ENCODE measurements at regions not wholly inside any gene's neighbourhood (a gene's known extent, or its start where the extent isn't known, plus 50 kb on each side); places are given as distances from the start of the nearest gene placed in this dataset.

DNA sequence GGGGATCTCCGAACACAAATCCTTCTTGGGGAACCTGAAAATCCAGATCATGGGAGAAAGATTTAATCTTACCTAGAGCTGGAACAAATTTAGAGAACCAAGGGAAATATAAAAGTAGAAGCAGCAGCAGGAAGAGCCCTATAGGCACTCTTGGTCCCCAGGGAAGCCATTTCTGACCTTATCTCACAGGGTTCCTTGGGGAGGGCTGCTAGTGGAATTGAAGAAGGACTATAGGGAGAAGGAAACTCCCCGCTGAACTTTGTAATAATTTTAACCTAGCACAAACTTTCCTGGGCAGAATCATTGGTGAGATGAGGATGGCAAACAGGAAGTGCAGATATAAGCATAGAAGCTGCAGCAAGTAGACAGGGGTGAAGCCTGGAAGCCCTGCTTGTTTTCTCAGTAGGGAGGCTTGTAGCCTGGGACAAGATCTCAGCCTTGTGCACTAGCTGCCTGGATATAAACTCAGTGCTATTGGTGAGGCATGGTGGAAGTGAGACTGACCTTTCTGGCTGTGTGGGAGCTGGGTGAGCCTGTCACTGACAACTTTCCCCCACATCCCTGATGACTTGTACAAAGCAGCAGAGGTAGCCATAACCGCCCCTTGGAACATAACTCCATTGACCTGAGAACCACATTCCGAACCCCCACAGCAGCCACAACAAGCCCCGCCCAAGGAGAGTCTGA is 343.0 kb upstream of the TGFBR2 start:
- Mint-ChIP-seq H3K9me3 (peaks cover 0 to 18% (median 10%) of the 10 kb centered on the region in 9 donors), H3K27me3 (no peaks in the 10 kb centered on the region), H3K4me1 (peaks cover 24 to 37% (median 26%) of the 10 kb centered on the region in 4 donors), H3K36me3 (peaks cover 0 to 12% (median 10%) of the 10 kb centered on the region in 3 donors), H3K4me3 (peak overlapping the region in 8 of 10 donors; percentile 19 to 62 (median 38)), H3K27ac (peak overlapping the region in 9 of 10 donors; percentile 20 to 87 (median 68))
- DNase-seq (peak in 3 of 10 donors; percentile 8 to 19 (median 17)), ATAC-seq (peak; percentile 60 to 71)
- POLR2A ChIA-PET, result no interaction called here

DNA sequence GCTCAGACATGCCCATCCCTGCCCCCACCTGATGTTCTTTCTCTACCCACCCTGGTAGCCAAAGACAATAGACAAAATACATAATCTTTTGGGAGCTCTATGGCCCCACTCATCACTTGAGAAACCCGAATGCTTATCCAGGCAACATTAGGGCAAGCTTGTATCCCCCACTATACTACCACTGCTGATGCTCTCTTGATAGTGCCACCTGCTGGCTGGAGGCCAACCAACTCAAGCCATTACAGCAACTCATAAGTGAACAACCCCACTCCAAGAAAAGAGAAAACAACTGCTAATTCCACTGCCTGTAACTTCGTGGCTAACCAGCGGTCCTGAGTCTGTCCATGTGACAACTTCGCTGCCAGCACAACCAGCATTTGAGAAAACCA is 342.5 kb upstream of the TGFBR2 start:
- DNase-seq, result no peak
- peak overlapping the region in 8 of 10 donors; percentile 20 to 86 (median 64) for H3K27ac Mint-ChIP-seq
- H3K27me3 Mint-ChIP-seq, result no peaks in the 10 kb centered on the region
- no peak for ATAC-seq
- POLR2A ChIA-PET, result no interaction called here
- H3K4me3 Mint-ChIP-seq, result peak overlapping the region in 3 of 10 donors; percentile 19 to 62 (median 37)
- peaks cover 0 to 12% (median 10%) of the 10 kb centered on the region in 3 donors for H3K36me3 Mint-ChIP-seq
- peaks cover 24 to 37% (median 26%) of the 10 kb centered on the region in 4 donors for H3K4me1 Mint-ChIP-seq
- H3K9me3 Mint-ChIP-seq, result peaks cover 0 to 18% (median 10%) of the 10 kb centered on the region in 9 donors

DNA sequence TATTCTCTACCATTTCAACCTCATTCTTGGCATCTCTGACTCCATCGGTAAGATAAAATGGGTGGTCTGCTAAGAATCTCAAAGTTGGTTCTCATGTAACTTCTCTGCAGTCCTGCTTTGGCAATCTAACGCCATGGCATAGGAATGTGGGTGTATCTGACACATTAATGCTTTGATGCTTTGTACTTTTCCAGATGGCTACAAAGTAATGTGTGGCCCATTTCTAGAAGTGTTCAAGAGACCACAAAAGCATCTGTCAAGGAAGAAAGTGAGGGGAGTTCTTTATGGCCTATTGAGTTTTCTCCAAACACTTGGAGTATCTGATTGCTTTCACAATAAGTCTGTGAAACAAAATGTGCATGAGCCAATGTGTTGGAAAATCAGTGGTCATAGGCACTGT is 339.9 kb upstream of the TGFBR2 start:
- DNase-seq, result no peak
- H3K9me3 Mint-ChIP-seq, result peaks cover 0 to 18% (median 10%) of the 10 kb centered on the region in 9 donors
- ATAC-seq, result no peak
- H3K4me1 Mint-ChIP-seq, result peaks cover 25 to 30% (median 27%) of the 10 kb centered on the region in 4 donors
- POLR2A ChIA-PET, result no interaction called here
- H3K36me3 Mint-ChIP-seq, result peaks cover 0 to 12% (median 10%) of the 10 kb centered on the region in 3 donors
- no peak overlapping the region for H3K4me3 Mint-ChIP-seq
- no peak overlapping the region for H3K27ac Mint-ChIP-seq
- no peaks in the 10 kb centered on the region for H3K27me3 Mint-ChIP-seq

DNA sequence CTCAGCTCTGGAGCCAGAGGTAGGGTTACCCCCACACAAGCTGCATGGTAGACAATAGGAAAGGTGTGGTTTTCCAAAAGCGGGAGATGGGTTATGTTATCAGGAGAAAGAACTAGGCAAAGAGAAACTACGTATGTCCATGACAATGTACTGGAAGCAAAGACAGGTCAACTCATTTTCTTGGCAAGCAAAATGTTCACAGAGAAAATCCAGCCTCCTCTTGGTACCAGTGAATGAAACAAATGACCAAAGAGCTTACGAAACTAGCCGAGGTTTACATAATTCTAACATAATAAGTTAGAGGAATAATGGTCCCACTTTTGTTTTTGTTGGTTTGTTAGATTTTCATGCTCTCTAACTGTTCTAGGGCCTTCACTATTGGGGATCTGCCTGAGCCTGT is 338.1 kb upstream of the TGFBR2 start:
- Mint-ChIP-seq H3K36me3 (peaks cover 0 to 12% (median 10%) of the 10 kb centered on the region in 3 donors), H3K4me1 (peaks cover 12 to 19% (median 14%) of the 10 kb centered on the region in 4 donors), H3K4me3 (no peak overlapping the region), H3K9me3 (peaks cover 0 to 18% (median 10%) of the 10 kb centered on the region in 9 donors), H3K27ac (no peak overlapping the region), H3K27me3 (no peaks in the 10 kb centered on the region)
- POLR2A ChIA-PET, result no interaction called here
- DNase-seq (no peak), ATAC-seq (no peak)

DNA sequence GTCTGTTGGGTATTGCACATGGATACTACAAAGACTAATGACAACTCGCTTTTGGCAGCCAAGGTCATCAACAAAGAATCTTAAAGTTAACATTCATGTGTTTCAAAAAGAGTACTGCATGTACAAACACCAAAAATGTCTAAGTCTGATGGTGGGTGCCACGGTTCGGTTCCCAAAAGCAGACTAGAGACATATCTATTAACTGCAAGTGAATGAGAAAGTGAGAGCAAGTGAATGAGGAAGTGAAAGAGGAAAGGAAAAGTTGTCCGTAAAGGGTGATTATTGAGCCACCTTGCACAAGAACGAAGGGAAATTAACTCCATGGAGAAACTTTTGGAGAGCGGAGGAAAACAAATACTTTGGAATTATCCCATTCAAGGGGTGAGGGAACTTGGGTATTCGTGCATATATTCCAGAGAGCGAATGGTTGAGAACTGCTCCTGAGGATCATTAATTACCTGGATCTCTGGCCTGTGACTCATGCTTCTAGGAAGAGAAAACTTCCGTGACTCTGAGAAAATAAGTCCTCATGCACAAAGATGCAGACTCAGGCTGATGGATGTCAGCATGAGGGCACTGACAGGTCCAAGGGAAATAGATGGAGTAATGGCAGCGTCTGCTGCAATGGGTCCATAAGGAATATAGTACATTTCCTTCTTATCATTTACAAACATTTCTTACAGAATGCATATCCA is 336.5 kb upstream of the TGFBR2 start:
- H3K4me1 Mint-ChIP-seq, result peaks cover 0 to 8% (median 3%) of the 10 kb centered on the region in 4 donors
- peak overlapping the region in 2 of 10 donors; percentile 16 to 58 for H3K27ac Mint-ChIP-seq
- H3K36me3 Mint-ChIP-seq, result peaks cover 0 to 10% (median 9%) of the 10 kb centered on the region in 3 donors
- H3K9me3 Mint-ChIP-seq, result peaks cover 0 to 15% (median 5%) of the 10 kb centered on the region in 9 donors
- H3K27me3 Mint-ChIP-seq, result no peaks in the 10 kb centered on the region
- POLR2A ChIA-PET, result no interaction called here
- ATAC-seq (no peak), DNase-seq (no peak)
- no peak overlapping the region for H3K4me3 Mint-ChIP-seq

DNA sequence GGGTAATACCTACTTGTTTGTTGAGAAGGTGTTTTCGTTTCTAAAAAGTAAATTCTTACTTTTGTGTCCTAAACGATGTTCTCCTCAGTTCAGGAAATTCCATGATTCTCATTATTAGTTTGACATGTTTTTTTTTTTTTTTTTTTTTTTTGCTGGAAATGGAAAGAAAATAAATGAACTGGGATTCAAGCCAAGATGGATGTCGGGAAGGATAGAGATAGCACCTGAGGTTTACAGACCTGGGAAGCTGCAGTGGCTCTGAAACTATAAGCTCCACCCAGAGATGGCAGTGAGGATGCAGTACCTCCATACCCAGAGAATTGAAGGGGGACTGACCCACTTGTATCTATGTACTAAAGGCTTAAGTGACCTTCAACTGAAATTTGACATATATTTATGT is 334.6 kb upstream of the TGFBR2 start:
- Mint-ChIP-seq H3K27ac (no peak overlapping the region), H3K4me1 (peaks cover 0 to 6% (median 3%) of the 10 kb centered on the region in 4 donors), H3K9me3 (peaks cover 0 to 6% (median 0%) of the 10 kb centered on the region in 9 donors), H3K27me3 (no peaks in the 10 kb centered on the region), H3K4me3 (no peak overlapping the region), H3K36me3 (no peaks in the 10 kb centered on the region)
- POLR2A ChIA-PET, result interaction anchor here (0.7 kb wide), 1 partner anchor 350 kb away, joined by 5 read pairs; no protein-coding TSS in a partner anchor
- no peak for ATAC-seq
- no peak for DNase-seq

DNA sequence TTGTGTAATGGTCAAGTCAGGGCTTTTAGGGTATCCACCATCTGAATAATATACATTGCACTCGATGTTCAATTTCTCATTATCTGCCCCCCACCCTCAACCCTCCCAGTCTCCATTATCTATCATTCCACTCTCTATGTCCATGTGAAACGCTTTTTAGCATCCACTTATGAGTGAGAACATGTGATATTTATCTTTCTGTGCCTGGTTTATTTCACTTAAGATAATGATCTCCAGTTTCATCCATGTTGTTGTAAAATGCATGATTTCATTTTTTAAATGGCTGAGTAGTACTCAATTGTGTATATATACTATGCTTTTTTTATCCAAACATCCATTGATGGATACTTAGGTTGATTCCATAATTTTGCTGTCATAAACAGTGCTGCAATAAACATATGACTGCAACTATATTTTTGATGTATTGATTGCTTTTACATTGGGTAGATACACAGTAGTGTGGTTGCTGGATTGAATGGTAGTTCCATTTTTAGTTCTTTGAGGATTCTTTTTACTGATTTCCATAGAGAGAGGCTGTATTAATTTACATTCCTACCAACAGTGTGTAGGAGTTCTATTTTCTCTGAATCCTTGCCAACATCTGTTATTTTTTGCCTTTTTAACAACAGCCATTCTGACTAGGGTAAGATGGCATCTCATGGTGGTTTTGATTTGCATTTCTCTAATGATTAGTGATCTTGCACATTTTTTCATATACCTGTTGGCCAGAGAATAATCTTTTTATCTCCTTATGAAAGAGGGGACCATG is 332.9 kb upstream of the TGFBR2 start:
- POLR2A ChIA-PET, result no interaction called here
- Mint-ChIP-seq H3K9me3 (peaks cover 0 to 15% (median 5%) of the 10 kb centered on the region in 9 donors), H3K4me3 (no peak overlapping the region), H3K36me3 (peaks cover 0 to 10% (median 5%) of the 10 kb centered on the region in 3 donors), H3K27ac (no peak overlapping the region), H3K4me1 (peaks cover 0 to 6% (median 1%) of the 10 kb centered on the region in 4 donors), H3K27me3 (no peaks in the 10 kb centered on the region)
- DNase-seq (no peak), ATAC-seq (no peak)

DNA sequence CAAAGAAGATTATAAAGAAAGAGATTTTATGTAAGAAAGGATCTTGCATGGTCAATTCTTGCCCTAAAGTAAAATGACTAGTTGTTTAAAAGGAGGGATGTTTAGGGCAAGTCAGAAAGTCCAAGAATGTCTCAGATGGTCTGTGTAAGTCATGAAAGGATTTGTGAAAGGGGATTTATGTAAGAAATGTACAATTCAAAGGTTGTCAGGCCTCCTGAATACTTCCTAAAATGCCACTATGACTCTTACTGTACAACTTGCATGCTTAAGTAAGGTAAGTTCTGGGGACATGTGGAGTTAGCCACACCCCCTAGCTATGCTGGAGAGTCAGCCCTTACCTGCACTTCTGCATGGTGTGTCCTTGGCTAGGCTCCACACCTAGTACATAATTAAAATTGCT is 328.9 kb upstream of the TGFBR2 start:
- no peak for DNase-seq
- Mint-ChIP-seq H3K27ac (no peak overlapping the region), H3K36me3 (peaks cover 0 to 12% (median 7%) of the 10 kb centered on the region in 3 donors), H3K4me3 (no peak overlapping the region), H3K4me1 (peaks cover 0 to 2% (median 0%) of the 10 kb centered on the region in 4 donors), H3K27me3 (no peaks in the 10 kb centered on the region), H3K9me3 (peaks cover 0 to 17% (median 7%) of the 10 kb centered on the region in 9 donors)
- POLR2A ChIA-PET, result no interaction called here
- no peak for ATAC-seq

DNA sequence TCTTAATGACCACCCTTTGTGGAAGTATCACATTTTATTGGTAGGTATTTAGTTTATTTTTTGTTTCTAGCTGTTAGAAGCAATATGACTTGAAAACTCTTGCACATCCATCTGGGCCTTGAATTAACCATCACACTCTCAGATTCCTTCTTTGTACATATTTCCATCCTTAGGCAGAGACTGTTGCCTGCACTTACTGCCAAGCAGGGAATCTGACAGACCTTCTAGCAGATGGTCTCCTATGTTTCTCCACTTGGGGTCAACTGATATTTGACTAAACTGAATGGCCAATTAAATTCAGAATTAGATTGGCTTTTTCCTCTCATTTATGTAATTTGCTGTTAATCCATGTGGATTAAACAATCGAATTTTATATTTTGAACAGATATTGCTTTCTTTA is 324.9 kb upstream of the TGFBR2 start:
- H3K27ac Mint-ChIP-seq, result no peak overlapping the region
- H3K4me1 Mint-ChIP-seq, result peaks cover 0 to 5% (median under 1%) of the 10 kb centered on the region in 4 donors
- peaks cover 0 to 12% (median 7%) of the 10 kb centered on the region in 3 donors for H3K36me3 Mint-ChIP-seq
- H3K27me3 Mint-ChIP-seq, result no peaks in the 10 kb centered on the region
- POLR2A ChIA-PET, result no interaction called here
- H3K4me3 Mint-ChIP-seq, result no peak overlapping the region
- ATAC-seq (no peak), DNase-seq (no peak)
- peaks cover 0 to 15% (median 7%) of the 10 kb centered on the region in 9 donors for H3K9me3 Mint-ChIP-seq

DNA sequence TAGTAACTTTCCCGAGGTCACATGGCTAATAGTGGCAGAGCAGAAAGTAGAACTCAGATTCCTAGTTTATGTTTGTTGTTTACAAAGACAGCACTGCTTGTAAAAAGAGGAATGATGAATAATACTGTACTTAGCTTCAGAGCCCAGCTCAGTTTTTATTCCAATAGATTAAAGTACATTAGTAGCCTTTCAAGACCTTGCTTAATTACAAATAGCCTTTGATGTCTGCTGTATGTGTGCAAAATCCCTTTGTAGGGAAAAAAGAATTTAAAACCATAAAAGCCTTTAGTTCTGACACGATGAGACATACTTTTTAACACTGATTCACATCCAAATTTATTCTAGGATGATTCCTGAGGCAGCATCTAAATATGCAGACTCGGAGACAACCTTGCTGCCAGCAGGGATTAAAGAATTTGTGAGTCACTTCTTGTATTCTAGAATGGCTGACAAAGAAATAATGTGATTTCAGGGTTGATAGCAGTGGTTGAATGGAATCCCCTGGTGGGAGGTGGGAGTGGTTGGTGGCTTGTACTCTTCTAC is 324.2 kb upstream of the TGFBR2 start:
- no peak for DNase-seq
- Mint-ChIP-seq H3K36me3 (peaks cover 0 to 11% (median 7%) of the 10 kb centered on the region in 3 donors), H3K9me3 (peaks cover 0 to 12% (median 7%) of the 10 kb centered on the region in 9 donors), H3K27ac (no peak overlapping the region), H3K4me1 (peaks cover 0 to 5% (median under 1%) of the 10 kb centered on the region in 4 donors), H3K27me3 (no peaks in the 10 kb centered on the region), H3K4me3 (no peak overlapping the region)
- POLR2A ChIA-PET, result no interaction called here
- no peak for ATAC-seq

DNA sequence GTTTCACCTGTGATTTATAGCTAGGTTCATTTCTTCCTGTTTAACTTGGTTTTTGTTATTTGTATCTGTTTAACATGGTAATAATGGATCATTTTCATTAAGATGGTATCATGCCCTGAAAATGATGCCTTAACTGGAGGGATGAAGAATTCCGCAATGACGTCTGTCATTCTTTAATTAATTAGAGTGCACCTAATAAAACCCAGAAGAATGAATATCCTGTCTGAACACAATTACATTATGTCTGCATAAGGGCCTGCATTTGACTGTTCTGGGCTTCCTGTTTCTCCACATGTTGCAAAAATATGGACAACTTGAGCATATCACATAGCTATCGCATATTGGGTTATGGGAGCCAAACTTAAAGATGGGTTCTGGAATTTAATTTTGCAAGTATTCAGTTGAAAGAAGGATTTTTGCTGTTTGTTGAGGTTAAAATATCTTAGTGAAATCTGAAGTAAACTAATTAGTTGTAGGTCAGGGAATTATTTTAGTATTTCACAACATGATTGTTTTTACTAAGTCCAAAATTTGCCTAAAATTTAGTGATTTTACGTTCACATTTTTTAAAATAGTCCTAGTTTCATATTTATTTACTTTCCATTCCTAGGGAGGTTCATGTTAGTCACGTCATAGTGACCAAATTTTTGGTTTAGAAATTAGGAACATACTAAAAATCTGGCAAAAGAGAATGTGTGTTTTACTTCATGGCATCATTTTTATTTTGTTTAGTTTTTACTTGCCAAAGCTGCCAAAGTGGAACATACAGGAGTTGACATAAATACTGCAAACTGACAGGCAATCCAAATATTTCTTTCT is 321.0 kb upstream of the TGFBR2 start:
- ATAC-seq (no peak), DNase-seq (no peak)
- H3K9me3 Mint-ChIP-seq, result peaks cover 0 to 3% (median 0%) of the 10 kb centered on the region in 9 donors
- H3K4me3 Mint-ChIP-seq, result no peak overlapping the region
- no peaks in the 10 kb centered on the region for H3K27me3 Mint-ChIP-seq
- no peaks in the 10 kb centered on the region for H3K36me3 Mint-ChIP-seq
- H3K4me1 Mint-ChIP-seq, result peaks cover 5 to 18% (median 17%) of the 10 kb centered on the region in 4 donors
- POLR2A ChIA-PET, result no interaction called here
- H3K27ac Mint-ChIP-seq, result no peak overlapping the region
